ENCODE measurements at regions not wholly inside any gene's neighbourhood (a gene's known extent, or its start where the extent isn't known, plus 50 kb on each side); places are given as distances from the start of the nearest gene placed in this dataset.

- H3K4me1 ChIP-seq (ENCODE audit: control insufficient read depth, extremely low read depth, insufficient read depth, low read length): no peaks in the 10 kb centered on the region
Observed at GRCh38 chr9:80009204-80009603, 437.4 kb downstream of the TLE4 start.

GRCh38 chr9:80004714-80005113, 432.9 kb downstream of the TLE4 start:
- dilution Hi-C loops (cut with MboI; ENCODE audit: extremely low pct_ligation_motif_present, low sequenced_read_pairs): no loop called here
- no peak for TF ChIP-seq CTCF (optimal IDR thresholded peaks at IDR 0.05 in 1 of 3, IDR thresholded peaks at IDR 0.05 in 1 of 3, conservative IDR thresholded peaks at IDR 0.05 in 1 of 3; ENCODE audit: extremely low read depth in 1 of 3, insufficient read depth in 2 of 3, low read length in 3 of 3)
- TF ChIP-seq EZH2 (IDR thresholded peaks at IDR 0.05; ENCODE audit: low read length): no peak
- Histone ChIP-seq H4K20me1 (ENCODE audit: control insufficient read depth, extremely low read depth, insufficient read depth, low read length) (no peaks in the 10 kb centered on the region), H3K4me3 (ENCODE audit: control insufficient read depth in 2 of 3, extremely low read depth in 1 of 3, insufficient read depth in 2 of 3, low read depth in 1 of 3, low read length in 3 of 3) (no peak overlapping the region), H3K9me1 (ENCODE audit: control insufficient read depth, extremely low read depth, insufficient read depth, low read length) (no peaks in the 10 kb centered on the region), H3K4me2 (ENCODE audit: control insufficient read depth, extremely low read depth, insufficient read depth, low read depth, low read length) (no peak overlapping the region), H3K27ac (ENCODE audit: control insufficient read depth, insufficient read depth, low read length) (no peak overlapping the region), H2AFZ (ENCODE audit: control insufficient read depth, low read length) (no peak overlapping the region), H3K79me2 (ENCODE audit: control insufficient read depth, insufficient read depth, low read length) (no peaks in the 10 kb centered on the region), H3K4me1 (ENCODE audit: control insufficient read depth, extremely low read depth, insufficient read depth, low read length) (no peaks in the 10 kb centered on the region), H3K36me3 (ENCODE audit: control insufficient read depth in 2 of 2, extremely low read depth in 1 of 2, insufficient read depth in 2 of 2, low read length in 2 of 2) (no peaks in the 10 kb centered on the region), H3K27me3 (ENCODE audit: control insufficient read depth, extremely low read depth, insufficient read depth, low read length) (no peaks in the 10 kb centered on the region), H3K9me3 (ENCODE audit: control insufficient read depth, low read depth, low read length) (no peaks in the 10 kb centered on the region), H3K9ac (ENCODE audit: control insufficient read depth, extremely low read depth, insufficient read depth, low read length) (no peak overlapping the region)
- FAIRE-seq: no peak
- DNase-seq (ENCODE audit: low read depth, low spot score): no peak

More at GRCh38 chr9:80009204-80009603, 437.4 kb downstream of the TLE4 start:
- no peaks in the 10 kb centered on the region for H3K36me3 ChIP-seq (ENCODE audit: control insufficient read depth in 2 of 2, extremely low read depth in 1 of 2, insufficient read depth in 2 of 2, low read length in 2 of 2)
- H2AFZ ChIP-seq (ENCODE audit: control insufficient read depth, low read length): no peak overlapping the region
- H3K9me1 ChIP-seq (ENCODE audit: control insufficient read depth, extremely low read depth, insufficient read depth, low read length): no peaks in the 10 kb centered on the region
- no peaks in the 10 kb centered on the region for H3K9me3 ChIP-seq (ENCODE audit: control insufficient read depth, low read depth, low read length)
- FAIRE-seq: no peak
- dilution Hi-C loops (cut with MboI; ENCODE audit: extremely low pct_ligation_motif_present, low sequenced_read_pairs): no loop called here
- no peak for DNase-seq (ENCODE audit: low read depth, low spot score)
- no peak overlapping the region for H3K9ac ChIP-seq (ENCODE audit: control insufficient read depth, extremely low read depth, insufficient read depth, low read length)
- no peaks in the 10 kb centered on the region for H3K79me2 ChIP-seq (ENCODE audit: control insufficient read depth, insufficient read depth, low read length)
- no peak overlapping the region for H3K4me3 ChIP-seq (ENCODE audit: control insufficient read depth in 2 of 3, extremely low read depth in 1 of 3, insufficient read depth in 2 of 3, low read depth in 1 of 3, low read length in 3 of 3)
- H3K27me3 ChIP-seq (ENCODE audit: control insufficient read depth, extremely low read depth, insufficient read depth, low read length): no peaks in the 10 kb centered on the region
- no peak overlapping the region for H3K27ac ChIP-seq (ENCODE audit: control insufficient read depth, insufficient read depth, low read length)
- no peaks in the 10 kb centered on the region for H4K20me1 ChIP-seq (ENCODE audit: control insufficient read depth, extremely low read depth, insufficient read depth, low read length)
- TF ChIP-seq EZH2 (IDR thresholded peaks at IDR 0.05; ENCODE audit: low read length) (no peak), CTCF (optimal IDR thresholded peaks at IDR 0.05 in 1 of 3, IDR thresholded peaks at IDR 0.05 in 1 of 3, conservative IDR thresholded peaks at IDR 0.05 in 1 of 3; ENCODE audit: extremely low read depth in 1 of 3, insufficient read depth in 2 of 3, low read length in 3 of 3) (no peak)
- no peak overlapping the region for H3K4me2 ChIP-seq (ENCODE audit: control insufficient read depth, extremely low read depth, insufficient read depth, low read depth, low read length)
